Liver (tissue), 8 donors: ENCODE measurements at regions not wholly inside any gene's neighbourhood (a gene's known extent, or its start where the extent isn't known, plus 50 kb on each side); places are given as distances from the start of the nearest gene placed in this dataset.

Experiments
- DNase-seq: peaks from one replicate; pipeline ENCODE4 v3.0.0-alpha.2; 2017; ENCODE audit warnings: low spot score
- H3K27ac ChIP-seq, 2 donors: one replicate each; pipeline ENCODE4 v1.7.0; 2013; ENCODE audit warnings: inconsistent platforms in 2 of 2, low read length in 2 of 2, control low read depth in 1 of 2, low read depth in 1 of 2, mild to moderate bottlenecking in 1 of 2
- H3K27me3 ChIP-seq, 4 donors: one replicate each; pipeline versions ENCODE4 v1.6.1 to v1.7.0; 2013; ENCODE audit warnings: low read length in 3 of 4, inconsistent platforms in 1 of 4, mild to moderate bottlenecking in 1 of 4, moderate library complexity in 1 of 4; ENCODE audit not compliant: control insufficient read depth in 4 of 4, insufficient read depth in 4 of 4
- H3K36me3 ChIP-seq, 4 donors: one replicate each; pipeline versions ENCODE4 v1.6.1 to v1.7.0; 2013; ENCODE audit warnings: low read length in 3 of 4, mild to moderate bottlenecking in 3 of 4, low read depth in 1 of 4, moderate library complexity in 1 of 4; ENCODE audit not compliant: control insufficient read depth in 4 of 4, insufficient read depth in 3 of 4
- H3K4me1 ChIP-seq, 4 donors: one replicate each; pipeline versions ENCODE4 v1.6.1 to v1.7.0; 2013; ENCODE audit warnings: low read length in 3 of 4, mild to moderate bottlenecking in 3 of 4, moderate library complexity in 1 of 4; ENCODE audit not compliant: control insufficient read depth in 4 of 4, insufficient read depth in 4 of 4
- H3K4me3 ChIP-seq, 3 donors: one replicate each; pipeline versions ENCODE4 v1.6.1 to v1.7.0; 2013; ENCODE audit warnings: low read length in 3 of 3, control low read depth in 1 of 3, low read depth in 1 of 3, mild to moderate bottlenecking in 1 of 3
- H3K9ac ChIP-seq, 2 donors: one replicate each; pipeline ENCODE4 v1.7.0; 2013; ENCODE audit warnings: low read length in 2 of 2, mild to moderate bottlenecking in 2 of 2, moderate library complexity in 2 of 2, control low read depth in 1 of 2, low read depth in 1 of 2
- H3K9me3 ChIP-seq, 4 donors: one replicate each; pipeline versions ENCODE4 v1.6.1 to v1.7.0; 2013; ENCODE audit warnings: low read length in 3 of 4; ENCODE audit not compliant: control insufficient read depth in 4 of 4
- FOXA1 ChIP-seq: IDR thresholded peaks from 2 replicates; pipeline ENCODE4 v1.6.1; 2016; ENCODE audit warnings: antibody characterized with exemption
- FOXA2 ChIP-seq: IDR thresholded peaks from 2 replicates; pipeline ENCODE4 v1.6.1; 2016; ENCODE audit warnings: antibody characterized with exemption
- GABPA ChIP-seq, 2 donors: IDR thresholded peaks in 1 of 2; conservative IDR thresholded peaks in 1 of 2; 2 replicates each; pipeline ENCODE4 v1.6.1; 2016; ENCODE audit warnings: antibody characterized with exemption in 2 of 2, mild to moderate bottlenecking in 1 of 2, moderate library complexity in 1 of 2
- HNF4A ChIP-seq, 2 donors: conservative IDR thresholded peaks; 2 replicates each; pipeline ENCODE4 v1.6.1; 2016; ENCODE audit warnings: antibody characterized with exemption in 2 of 2, mild to moderate bottlenecking in 2 of 2
- HNF4G ChIP-seq: IDR thresholded peaks from 2 replicates; pipeline ENCODE4 v1.6.1; 2016; ENCODE audit warnings: antibody characterized with exemption
- NR2F2 ChIP-seq: IDR thresholded peaks from 2 replicates; pipeline ENCODE4 v1.6.1; 2016; ENCODE audit warnings: antibody characterized with exemption
- RAD21 ChIP-seq, 2 donors: IDR thresholded peaks; 2 replicates each; pipeline ENCODE4 v1.6.1; 2016; ENCODE audit warnings: antibody characterized with exemption in 2 of 2, mild to moderate bottlenecking in 2 of 2
- RXRA ChIP-seq, 2 donors: IDR thresholded peaks; 2 replicates each; pipeline ENCODE4 v1.6.1; 2017 to 2018; ENCODE audit warnings: antibody characterized with exemption in 2 of 2, mild to moderate bottlenecking in 1 of 2
- SP1 ChIP-seq: IDR thresholded peaks from 2 replicates; pipeline ENCODE4 v1.6.1; 2018; ENCODE audit warnings: antibody characterized with exemption, mild to moderate bottlenecking
- YY1 ChIP-seq: IDR thresholded peaks from 2 replicates; pipeline ENCODE4 v1.6.1; 2016; ENCODE audit warnings: antibody characterized with exemption, mild to moderate bottlenecking
- WGBS: extraction: QIAGEN DNeasy Blood & Tissue Kit; methylation state at CpG from one replicate; pipeline ENCODE4 v1.1.7; 2013; 5-methylcytosine and 5-hydroxymethylcytosine counted together
- TF ChIP-seq, protein P1 (sequence below): IDR thresholded peaks from 2 replicates; pipeline ENCODE4 v1.6.1; 2016; ENCODE audit warnings: antibody characterized with exemption
- TF ChIP-seq, protein P2 (sequence below): IDR thresholded peaks from 2 replicates; pipeline ENCODE4 v1.6.1; 2016; ENCODE audit warnings: antibody characterized with exemption
- TF ChIP-seq, protein P3 (sequence below): fragments of 150-350 bp; IDR thresholded peaks from 2 replicates; pipeline ENCODE4 v1.5.1; 2017; ENCODE audit warnings: improper control_type of control experiment, low read depth, low read length; ENCODE audit not compliant: missing input control
- TF ChIP-seq, protein P4 (sequence below): IDR thresholded peaks from 2 replicates; pipeline ENCODE4 v1.6.1; 2016; ENCODE audit warnings: antibody characterized with exemption, mild to moderate bottlenecking
- TF ChIP-seq, protein P5 (sequence below): IDR thresholded peaks from 2 replicates; pipeline ENCODE4 v1.6.1; 2016; ENCODE audit warnings: antibody characterized with exemption
- donor health status: healthy.
- donor health status: healthy.
- donor health status: healthy.
- donor health status: healthy.
- donor health status: healthy.

DNA sequence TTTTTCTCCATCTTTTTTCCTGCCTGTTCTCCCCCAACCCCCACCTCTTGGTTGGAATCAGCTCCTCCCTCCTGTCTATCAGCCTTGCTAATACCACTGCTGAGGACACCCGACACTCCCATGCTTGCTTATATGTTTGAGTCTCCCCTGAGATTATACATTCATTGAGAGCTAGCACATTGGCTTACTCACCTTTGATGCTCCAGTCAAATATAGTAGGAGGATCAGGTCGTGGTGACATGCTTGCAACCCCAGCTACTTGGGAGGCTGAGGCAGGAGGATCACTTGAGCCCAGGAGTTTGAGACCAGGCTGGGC, 91.5 kb upstream of the CCBE1 start:
- TF ChIP-seq NR2F2 (no peak), FOXA1 (no peak), RXRA (IDR thresholded peaks at IDR 0.05) (no peak), HNF4G (no peak), RAD21 (IDR thresholded peaks at IDR 0.05) (no peak), FOXA2 (no peak)
- TF ChIP-seq, protein P1, sequence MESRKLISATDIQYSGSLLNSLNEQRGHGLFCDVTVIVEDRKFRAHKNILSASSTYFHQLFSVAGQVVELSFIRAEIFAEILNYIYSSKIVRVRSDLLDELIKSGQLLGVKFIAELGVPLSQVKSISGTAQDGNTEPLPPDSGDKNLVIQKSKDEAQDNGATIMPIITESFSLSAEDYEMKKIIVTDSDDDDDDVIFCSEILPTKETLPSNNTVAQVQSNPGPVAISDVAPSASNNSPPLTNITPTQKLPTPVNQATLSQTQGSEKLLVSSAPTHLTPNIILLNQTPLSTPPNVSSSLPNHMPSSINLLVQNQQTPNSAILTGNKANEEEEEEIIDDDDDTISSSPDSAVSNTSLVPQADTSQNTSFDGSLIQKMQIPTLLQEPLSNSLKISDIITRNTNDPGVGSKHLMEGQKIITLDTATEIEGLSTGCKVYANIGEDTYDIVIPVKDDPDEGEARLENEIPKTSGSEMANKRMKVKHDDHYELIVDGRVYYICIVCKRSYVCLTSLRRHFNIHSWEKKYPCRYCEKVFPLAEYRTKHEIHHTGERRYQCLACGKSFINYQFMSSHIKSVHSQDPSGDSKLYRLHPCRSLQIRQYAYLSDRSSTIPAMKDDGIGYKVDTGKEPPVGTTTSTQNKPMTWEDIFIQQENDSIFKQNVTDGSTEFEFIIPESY, result no peak
- TF ChIP-seq, protein P2, sequence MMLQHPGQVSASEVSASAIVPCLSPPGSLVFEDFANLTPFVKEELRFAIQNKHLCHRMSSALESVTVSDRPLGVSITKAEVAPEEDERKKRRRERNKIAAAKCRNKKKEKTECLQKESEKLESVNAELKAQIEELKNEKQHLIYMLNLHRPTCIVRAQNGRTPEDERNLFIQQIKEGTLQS, result no peak
- TF ChIP-seq, protein P3, sequence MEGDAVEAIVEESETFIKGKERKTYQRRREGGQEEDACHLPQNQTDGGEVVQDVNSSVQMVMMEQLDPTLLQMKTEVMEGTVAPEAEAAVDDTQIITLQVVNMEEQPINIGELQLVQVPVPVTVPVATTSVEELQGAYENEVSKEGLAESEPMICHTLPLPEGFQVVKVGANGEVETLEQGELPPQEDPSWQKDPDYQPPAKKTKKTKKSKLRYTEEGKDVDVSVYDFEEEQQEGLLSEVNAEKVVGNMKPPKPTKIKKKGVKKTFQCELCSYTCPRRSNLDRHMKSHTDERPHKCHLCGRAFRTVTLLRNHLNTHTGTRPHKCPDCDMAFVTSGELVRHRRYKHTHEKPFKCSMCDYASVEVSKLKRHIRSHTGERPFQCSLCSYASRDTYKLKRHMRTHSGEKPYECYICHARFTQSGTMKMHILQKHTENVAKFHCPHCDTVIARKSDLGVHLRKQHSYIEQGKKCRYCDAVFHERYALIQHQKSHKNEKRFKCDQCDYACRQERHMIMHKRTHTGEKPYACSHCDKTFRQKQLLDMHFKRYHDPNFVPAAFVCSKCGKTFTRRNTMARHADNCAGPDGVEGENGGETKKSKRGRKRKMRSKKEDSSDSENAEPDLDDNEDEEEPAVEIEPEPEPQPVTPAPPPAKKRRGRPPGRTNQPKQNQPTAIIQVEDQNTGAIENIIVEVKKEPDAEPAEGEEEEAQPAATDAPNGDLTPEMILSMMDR, result no peak
- TF ChIP-seq, protein P4, sequence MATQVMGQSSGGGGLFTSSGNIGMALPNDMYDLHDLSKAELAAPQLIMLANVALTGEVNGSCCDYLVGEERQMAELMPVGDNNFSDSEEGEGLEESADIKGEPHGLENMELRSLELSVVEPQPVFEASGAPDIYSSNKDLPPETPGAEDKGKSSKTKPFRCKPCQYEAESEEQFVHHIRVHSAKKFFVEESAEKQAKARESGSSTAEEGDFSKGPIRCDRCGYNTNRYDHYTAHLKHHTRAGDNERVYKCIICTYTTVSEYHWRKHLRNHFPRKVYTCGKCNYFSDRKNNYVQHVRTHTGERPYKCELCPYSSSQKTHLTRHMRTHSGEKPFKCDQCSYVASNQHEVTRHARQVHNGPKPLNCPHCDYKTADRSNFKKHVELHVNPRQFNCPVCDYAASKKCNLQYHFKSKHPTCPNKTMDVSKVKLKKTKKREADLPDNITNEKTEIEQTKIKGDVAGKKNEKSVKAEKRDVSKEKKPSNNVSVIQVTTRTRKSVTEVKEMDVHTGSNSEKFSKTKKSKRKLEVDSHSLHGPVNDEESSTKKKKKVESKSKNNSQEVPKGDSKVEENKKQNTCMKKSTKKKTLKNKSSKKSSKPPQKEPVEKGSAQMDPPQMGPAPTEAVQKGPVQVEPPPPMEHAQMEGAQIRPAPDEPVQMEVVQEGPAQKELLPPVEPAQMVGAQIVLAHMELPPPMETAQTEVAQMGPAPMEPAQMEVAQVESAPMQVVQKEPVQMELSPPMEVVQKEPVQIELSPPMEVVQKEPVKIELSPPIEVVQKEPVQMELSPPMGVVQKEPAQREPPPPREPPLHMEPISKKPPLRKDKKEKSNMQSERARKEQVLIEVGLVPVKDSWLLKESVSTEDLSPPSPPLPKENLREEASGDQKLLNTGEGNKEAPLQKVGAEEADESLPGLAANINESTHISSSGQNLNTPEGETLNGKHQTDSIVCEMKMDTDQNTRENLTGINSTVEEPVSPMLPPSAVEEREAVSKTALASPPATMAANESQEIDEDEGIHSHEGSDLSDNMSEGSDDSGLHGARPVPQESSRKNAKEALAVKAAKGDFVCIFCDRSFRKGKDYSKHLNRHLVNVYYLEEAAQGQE, result no peak
- Histone ChIP-seq H3K36me3 (no peaks in the 10 kb centered on the region), H3K27me3 (no peaks in the 10 kb centered on the region), H3K4me3 (no peak overlapping the region), H3K4me1 (no peaks in the 10 kb centered on the region), H3K9ac (no peak overlapping the region), H3K27ac (no peak overlapping the region), H3K9me3 (no peaks in the 10 kb centered on the region)
- 57% methylated on average over 2 of the region's 2 CpGs for WGBS
- DNase-seq, result no peak

DNA sequence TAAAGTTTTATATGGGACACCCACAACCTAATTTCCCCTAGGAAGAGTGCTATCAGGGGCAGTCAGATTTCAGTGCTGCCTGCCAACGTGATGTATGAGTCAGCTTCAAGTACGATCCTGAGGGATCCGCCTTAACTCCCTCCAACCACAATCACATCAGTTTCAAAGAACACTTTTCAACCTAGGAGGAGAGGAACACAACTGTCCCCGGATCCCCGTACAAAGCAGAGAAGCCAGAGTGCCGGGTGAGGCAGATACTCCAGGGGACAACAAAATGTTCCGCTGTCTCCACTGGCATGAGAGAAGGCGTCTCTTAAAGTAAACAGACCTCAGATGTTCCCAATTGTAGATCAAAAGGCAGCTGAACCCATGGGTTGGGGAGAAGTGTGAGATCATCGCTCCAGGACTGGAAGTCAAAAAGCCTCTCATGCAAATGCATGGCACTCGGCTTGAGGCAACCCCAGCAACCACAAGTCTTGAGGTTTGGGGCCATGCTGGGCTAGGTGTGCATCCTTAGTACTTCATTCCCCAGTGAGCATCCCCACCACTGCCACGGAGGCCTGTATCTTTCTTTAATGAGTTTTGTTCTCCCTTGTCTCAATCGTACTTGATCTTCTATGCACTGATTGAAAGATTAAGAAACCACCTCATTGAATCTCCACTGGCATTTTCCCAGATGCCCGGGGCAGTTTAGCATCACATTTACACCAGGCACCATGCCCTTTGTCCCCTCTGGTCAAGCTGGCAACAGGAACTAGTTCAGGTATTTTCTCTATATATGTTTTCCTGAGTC, 91.0 kb upstream of the CCBE1 start:
- TF ChIP-seq, protein P3, result no peak
- TF ChIP-seq GABPA (IDR thresholded peaks at IDR 0.05 in 1 of 2, conservative IDR thresholded peaks at IDR 0.05 in 1 of 2), result no peak
- TF ChIP-seq HNF4A (conservative IDR thresholded peaks at IDR 0.05), result no peak
- TF ChIP-seq, protein P2, result no peak
- TF ChIP-seq RAD21 (IDR thresholded peaks at IDR 0.05), result no peak
- no peak for TF ChIP-seq YY1
- no peak for TF ChIP-seq RXRA (IDR thresholded peaks at IDR 0.05)
- no peak for TF ChIP-seq FOXA1
- no peak for TF ChIP-seq SP1
- TF ChIP-seq FOXA2, result no peak
- TF ChIP-seq, protein P5, sequence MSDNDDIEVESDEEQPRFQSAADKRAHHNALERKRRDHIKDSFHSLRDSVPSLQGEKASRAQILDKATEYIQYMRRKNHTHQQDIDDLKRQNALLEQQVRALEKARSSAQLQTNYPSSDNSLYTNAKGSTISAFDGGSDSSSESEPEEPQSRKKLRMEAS, result no peak
- TF ChIP-seq, protein P4, result no peak
- no peak overlapping the region for H3K4me3 ChIP-seq
- H3K27ac ChIP-seq, result no peak overlapping the region
- no peak for DNase-seq
- H3K4me1 ChIP-seq, result no peaks in the 10 kb centered on the region
- 44% methylated on average over 13 of the region's 13 CpGs for WGBS
- H3K36me3 ChIP-seq, result no peaks in the 10 kb centered on the region
- H3K27me3 ChIP-seq, result no peaks in the 10 kb centered on the region
- H3K9me3 ChIP-seq, result no peaks in the 10 kb centered on the region
- H3K9ac ChIP-seq, result no peak overlapping the region
